Endothelial cell of umbilical vein (primary cell): ENCODE measurements at regions not wholly inside any gene's neighbourhood (a gene's known extent, or its start where the extent isn't known, plus 50 kb on each side); places are given as distances from the start of the nearest gene placed in this dataset.

ENCODE experiments used
- EZH2 ChIP-seq: IDR thresholded peaks from 2 replicates; pipeline ENCODE4 v1.6.1; 2012; ENCODE audit warnings: borderline replicate concordance, low read depth, mild to moderate bottlenecking, moderate library complexity, low read length, inconsistent platforms; ENCODE audit not compliant: severe bottlenecking
- GATA2 ChIP-seq: IDR thresholded peaks from 2 replicates; pipeline ENCODE4 v1.7.0; 2011; ENCODE audit warnings: low read depth, mild to moderate bottlenecking, moderate library complexity, mixed read lengths, low read length; ENCODE audit not compliant: insufficient read length, insufficient read depth
- POLR2A ChIP-seq: IDR thresholded peaks from 2 replicates; pipeline ENCODE4 v1.6.1; 2012; ENCODE audit warnings: low read depth, mild to moderate bottlenecking, control low read depth, low read length
- POLR2AphosphoS5 ChIP-seq: IDR thresholded peaks from 2 replicates; pipeline ENCODE4 v1.6.1; 2012; ENCODE audit warnings: low read depth, mild to moderate bottlenecking, control low read depth, low read length, moderate library complexity; ENCODE audit not compliant: insufficient read depth
- TF ChIP-seq, protein P1 (sequence below), 2 donors: IDR thresholded peaks; 1 replicate in 1 of 2; 2 replicates in 1 of 2; pipeline ENCODE4 v1.5.1; 2011; ENCODE audit warnings: low read length in 2 of 2, mild to moderate bottlenecking in 2 of 2, moderate library complexity in 2 of 2, control low read depth in 1 of 2, inconsistent platforms in 1 of 2, low read depth in 1 of 2; ENCODE audit not compliant: insufficient read depth in 1 of 2; ENCODE audit errors: extremely low read depth in 1 of 2
- TF ChIP-seq, protein P2 (sequence below): IDR thresholded peaks from 2 replicates; pipeline ENCODE4 v1.6.1; 2011; ENCODE audit not compliant: insufficient read depth, insufficient read length

DNA sequence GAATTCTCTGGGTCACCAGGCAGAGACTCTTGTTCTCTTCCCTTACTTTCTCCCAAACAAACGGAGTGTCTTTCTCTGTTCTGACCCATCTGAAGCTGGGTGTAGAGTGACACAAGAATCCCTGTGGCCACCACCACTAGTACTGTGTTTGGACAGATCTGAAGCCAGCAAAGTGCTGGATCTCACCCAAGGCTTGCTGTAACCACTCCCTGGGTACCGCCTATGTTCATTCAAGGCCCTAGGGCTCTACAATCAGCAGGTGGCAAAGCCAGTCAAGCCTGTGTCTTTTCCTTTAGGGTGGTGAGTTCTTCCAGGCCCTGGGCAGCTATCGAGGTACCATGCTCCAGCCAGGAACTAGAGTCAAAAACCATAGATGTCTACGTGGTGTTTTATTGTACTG lies 149.2 kb upstream of the CTNNB1 start:
- TF ChIP-seq, protein P1, sequence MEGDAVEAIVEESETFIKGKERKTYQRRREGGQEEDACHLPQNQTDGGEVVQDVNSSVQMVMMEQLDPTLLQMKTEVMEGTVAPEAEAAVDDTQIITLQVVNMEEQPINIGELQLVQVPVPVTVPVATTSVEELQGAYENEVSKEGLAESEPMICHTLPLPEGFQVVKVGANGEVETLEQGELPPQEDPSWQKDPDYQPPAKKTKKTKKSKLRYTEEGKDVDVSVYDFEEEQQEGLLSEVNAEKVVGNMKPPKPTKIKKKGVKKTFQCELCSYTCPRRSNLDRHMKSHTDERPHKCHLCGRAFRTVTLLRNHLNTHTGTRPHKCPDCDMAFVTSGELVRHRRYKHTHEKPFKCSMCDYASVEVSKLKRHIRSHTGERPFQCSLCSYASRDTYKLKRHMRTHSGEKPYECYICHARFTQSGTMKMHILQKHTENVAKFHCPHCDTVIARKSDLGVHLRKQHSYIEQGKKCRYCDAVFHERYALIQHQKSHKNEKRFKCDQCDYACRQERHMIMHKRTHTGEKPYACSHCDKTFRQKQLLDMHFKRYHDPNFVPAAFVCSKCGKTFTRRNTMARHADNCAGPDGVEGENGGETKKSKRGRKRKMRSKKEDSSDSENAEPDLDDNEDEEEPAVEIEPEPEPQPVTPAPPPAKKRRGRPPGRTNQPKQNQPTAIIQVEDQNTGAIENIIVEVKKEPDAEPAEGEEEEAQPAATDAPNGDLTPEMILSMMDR (IDR thresholded peaks at IDR 0.05; ENCODE audit: extremely low read depth in 1 of 2, insufficient read depth in 1 of 2, low read depth in 1 of 2, low read length in 2 of 2), result no peak
- TF ChIP-seq POLR2A (no peak), GATA2 (no peak), POLR2AphosphoS5 (no peak), EZH2 (no peak)
- TF ChIP-seq, protein P2, sequence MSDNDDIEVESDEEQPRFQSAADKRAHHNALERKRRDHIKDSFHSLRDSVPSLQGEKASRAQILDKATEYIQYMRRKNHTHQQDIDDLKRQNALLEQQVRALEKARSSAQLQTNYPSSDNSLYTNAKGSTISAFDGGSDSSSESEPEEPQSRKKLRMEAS, result no peak
